BE2C (cell line): ENCODE measurements at regions not wholly inside any gene's neighbourhood (a gene's known extent, or its start where the extent isn't known, plus 50 kb on each side); places are given as distances from the start of the nearest gene placed in this dataset.

Source experiments
- DNase-seq: peaks from one replicate; pipeline ENCODE4 v3.0.0-alpha.2; 2020
- H3K27me3 ChIP-seq: fragments of 250-450 bp; sonication (Bioruptor Pico); 2 replicates; pipeline ENCODE4 v1.5.1; 2020; ENCODE audit warnings: mild to moderate bottlenecking
- H3K36me3 ChIP-seq: fragments of 250-450 bp; sonication (Bioruptor Pico); 2 replicates; pipeline ENCODE4 v1.5.1; 2020; ENCODE audit warnings: mild to moderate bottlenecking
- H3K4me1 ChIP-seq: fragments of 250-450 bp; sonication (Bioruptor Pico); 2 replicates; pipeline ENCODE4 v1.5.1; 2020
- H3K4me3 ChIP-seq: 2 replicates; pipeline ENCODE4 v1.5.1; 2011; ENCODE audit warnings: low read depth, low read length
- H3K9me3 ChIP-seq: fragments of 250-450 bp; sonication (Bioruptor Pico); 2 replicates; pipeline ENCODE4 v1.5.1; 2020
- TF ChIP-seq, protein P1 (sequence below): IDR thresholded peaks from 2 replicates; pipeline ENCODE4 v1.5.1; 2012; ENCODE audit warnings: mild to moderate bottlenecking, low read depth, low read length

DNA sequence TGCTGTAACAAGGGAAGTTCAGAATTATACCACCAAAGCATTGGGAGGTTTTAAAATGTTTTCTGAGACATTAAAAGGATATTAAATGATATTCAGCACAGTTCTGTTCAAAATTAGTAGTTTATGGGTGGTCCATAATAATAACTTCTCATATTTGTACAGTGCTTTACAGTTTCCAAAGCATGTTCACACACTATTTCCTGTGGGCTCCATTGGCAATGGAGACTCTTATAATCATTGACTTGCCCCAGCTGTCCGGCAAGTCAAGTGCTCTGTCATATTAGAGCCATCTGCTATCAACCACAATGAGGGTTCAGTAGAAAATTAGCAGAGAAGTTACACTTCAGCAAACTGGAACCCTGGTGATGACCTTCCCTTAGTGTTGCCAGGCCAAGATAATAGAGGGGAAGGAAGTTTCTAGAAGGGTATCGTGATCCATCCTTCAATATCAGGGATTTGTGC is 526.6 kb upstream of the CCDC196 start:
- no peaks in the 10 kb centered on the region for H3K9me3 ChIP-seq
- H3K27me3 ChIP-seq: peaks cover 9% of the 10 kb centered on the region
- no peak overlapping the region for H3K4me3 ChIP-seq
- TF ChIP-seq, protein P1, sequence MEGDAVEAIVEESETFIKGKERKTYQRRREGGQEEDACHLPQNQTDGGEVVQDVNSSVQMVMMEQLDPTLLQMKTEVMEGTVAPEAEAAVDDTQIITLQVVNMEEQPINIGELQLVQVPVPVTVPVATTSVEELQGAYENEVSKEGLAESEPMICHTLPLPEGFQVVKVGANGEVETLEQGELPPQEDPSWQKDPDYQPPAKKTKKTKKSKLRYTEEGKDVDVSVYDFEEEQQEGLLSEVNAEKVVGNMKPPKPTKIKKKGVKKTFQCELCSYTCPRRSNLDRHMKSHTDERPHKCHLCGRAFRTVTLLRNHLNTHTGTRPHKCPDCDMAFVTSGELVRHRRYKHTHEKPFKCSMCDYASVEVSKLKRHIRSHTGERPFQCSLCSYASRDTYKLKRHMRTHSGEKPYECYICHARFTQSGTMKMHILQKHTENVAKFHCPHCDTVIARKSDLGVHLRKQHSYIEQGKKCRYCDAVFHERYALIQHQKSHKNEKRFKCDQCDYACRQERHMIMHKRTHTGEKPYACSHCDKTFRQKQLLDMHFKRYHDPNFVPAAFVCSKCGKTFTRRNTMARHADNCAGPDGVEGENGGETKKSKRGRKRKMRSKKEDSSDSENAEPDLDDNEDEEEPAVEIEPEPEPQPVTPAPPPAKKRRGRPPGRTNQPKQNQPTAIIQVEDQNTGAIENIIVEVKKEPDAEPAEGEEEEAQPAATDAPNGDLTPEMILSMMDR: no peak
- H3K4me1 ChIP-seq: no peaks in the 10 kb centered on the region
- DNase-seq: no peak
- no peaks in the 10 kb centered on the region for H3K36me3 ChIP-seq

- TF ChIP-seq, protein P1: peak; percentile 79
- Histone ChIP-seq H3K36me3 (no peaks in the 10 kb centered on the region), H3K4me3 (no peak overlapping the region), H3K27me3 (peaks cover 10% of the 10 kb centered on the region), H3K4me1 (no peaks in the 10 kb centered on the region), H3K9me3 (no peaks in the 10 kb centered on the region)
- peak; percentile 68 for DNase-seq
These were observed 525.2 kb upstream of the CCDC196 start for GRCh38 chr14:65961004-65961403.

- no peaks in the 10 kb centered on the region for H3K9me3 ChIP-seq
- H3K36me3 ChIP-seq: no peaks in the 10 kb centered on the region
- H3K4me3 ChIP-seq: no peak overlapping the region
- peaks cover 10% of the 10 kb centered on the region for H3K27me3 ChIP-seq
- no peak for DNase-seq
- TF ChIP-seq, protein P1: no peak
- H3K4me1 ChIP-seq: no peaks in the 10 kb centered on the region
These were observed 523.2 kb upstream of the CCDC196 start for GRCh38 chr14:65962952-65963351.

DNA sequence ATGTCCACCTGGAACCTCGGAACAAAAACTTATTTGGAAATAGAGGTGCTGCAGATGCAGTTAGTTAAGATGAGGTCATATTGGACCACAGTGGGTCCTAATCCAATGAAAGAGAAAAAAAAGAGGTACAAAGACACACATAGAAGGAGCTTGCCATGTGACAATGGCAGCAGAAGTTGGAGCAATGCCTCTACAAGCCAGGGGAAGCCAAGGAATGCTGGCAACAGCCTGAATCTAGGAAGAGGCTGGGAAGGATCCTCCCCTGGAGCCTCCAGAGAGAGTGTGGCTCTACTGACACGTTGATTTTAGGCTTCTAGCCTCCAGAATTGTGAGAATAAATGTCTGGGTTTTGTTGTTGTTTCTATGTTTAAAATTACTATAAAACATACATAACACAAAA is 521.8 kb upstream of the CCDC196 start:
- TF ChIP-seq, protein P1: no peak
- no peaks in the 10 kb centered on the region for H3K9me3 ChIP-seq
- no peaks in the 10 kb centered on the region for H3K36me3 ChIP-seq
- H3K4me1 ChIP-seq: no peaks in the 10 kb centered on the region
- no peak for DNase-seq
- H3K27me3 ChIP-seq: peaks cover 9% of the 10 kb centered on the region
- no peak overlapping the region for H3K4me3 ChIP-seq

DNA sequence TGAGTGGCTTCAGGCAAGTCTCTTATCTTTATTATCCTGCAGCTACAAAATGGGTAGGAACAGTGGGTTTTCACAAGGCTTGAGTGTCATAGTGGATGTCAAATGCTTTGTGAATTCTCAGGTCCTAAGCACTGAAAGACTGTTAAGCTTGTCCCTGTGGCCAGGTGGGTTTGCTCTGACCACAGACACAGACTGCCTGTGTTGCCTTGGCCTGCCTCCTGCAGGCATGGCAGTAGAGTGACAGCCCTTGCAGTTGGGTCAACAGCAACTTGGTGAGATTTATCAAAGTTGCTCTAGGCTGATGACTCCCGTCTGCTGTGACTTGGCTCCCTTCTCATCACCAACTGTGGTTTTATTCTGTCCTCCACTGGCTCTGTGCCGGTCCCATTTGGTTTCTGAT is 520.0 kb upstream of the CCDC196 start:
- no peaks in the 10 kb centered on the region for H3K4me1 ChIP-seq
- no peaks in the 10 kb centered on the region for H3K36me3 ChIP-seq
- H3K27me3 ChIP-seq: peaks cover 6% of the 10 kb centered on the region
- no peak overlapping the region for H3K4me3 ChIP-seq
- no peaks in the 10 kb centered on the region for H3K9me3 ChIP-seq
- TF ChIP-seq, protein P1: no peak
- no peak for DNase-seq

DNA sequence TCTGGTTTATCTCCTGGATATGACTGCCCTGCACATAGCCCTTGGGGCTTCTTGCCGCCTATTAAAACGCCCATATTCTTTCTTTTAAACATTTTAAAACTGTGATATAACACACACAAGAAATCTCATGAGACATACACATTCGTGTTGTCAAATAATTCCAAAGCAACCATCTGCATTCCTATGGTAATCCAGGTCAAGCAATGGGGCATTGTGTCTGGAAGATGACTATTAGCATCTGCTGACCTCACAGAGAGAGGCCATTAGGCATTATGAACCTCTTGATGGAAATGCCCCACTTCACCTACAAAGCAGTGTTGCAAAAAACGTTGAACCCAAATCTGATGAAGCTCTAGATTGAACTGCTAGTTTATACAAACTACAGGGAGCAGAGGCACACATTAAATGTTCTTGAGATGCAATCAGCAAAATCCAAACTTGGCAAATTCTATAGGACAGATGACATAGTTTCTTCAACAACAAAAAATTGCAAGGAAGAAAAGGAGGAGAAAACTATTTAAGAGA is 513.8 kb upstream of the CCDC196 start:
- no peaks in the 10 kb centered on the region for H3K36me3 ChIP-seq
- H3K9me3 ChIP-seq: no peaks in the 10 kb centered on the region
- H3K4me3 ChIP-seq: no peak overlapping the region
- peaks cover 11% of the 10 kb centered on the region for H3K27me3 ChIP-seq
- TF ChIP-seq, protein P1: no peak
- no peak for DNase-seq
- H3K4me1 ChIP-seq: no peaks in the 10 kb centered on the region
